Common myeloid progenitor, CD34-positive (primary cell): ENCODE measurements at regions not wholly inside any gene's neighbourhood (a gene's known extent, or its start where the extent isn't known, plus 50 kb on each side); places are given as distances from the start of the nearest gene placed in this dataset.

Experiments used
- CTCF ChIA-PET: fragments of 350-600 bp; sonication (Branson Sonifier 250); formaldehyde crosslinking; loops from one replicate; lab custom pipeline; 2021; ENCODE audit warnings: antibody characterized with exemption; lab: Charles Lee
- POLR2A ChIA-PET: fragments of 350-600 bp; sonication (Branson Sonifier 250); formaldehyde crosslinking; loops from one replicate; lab custom pipeline; 2021; ENCODE audit warnings: antibody characterized with exemption; lab: Charles Lee
- DNase-seq, 3 donors: peaks; one replicate each; pipeline versions ENCODE4 v3.0.0 to v3.0.0-alpha.2; 2013
- H3K27ac ChIP-seq, 2 experiments: 1 replicate in 1 of 2; 2 replicates in 1 of 2; pipeline ENCODE4 v1.7.0; 2013; ENCODE audit warnings: inconsistent platforms in 2 of 2, low read length in 2 of 2, mild to moderate bottlenecking in 2 of 2, low read depth in 1 of 2, moderate library complexity in 1 of 2; ENCODE audit not compliant: severe bottlenecking in 2 of 2, insufficient read depth in 1 of 2, poor library complexity in 1 of 2
- H3K27me3 ChIP-seq, 5 experiments: replicated peaks in 2 of 5; 1 replicate in 3 of 5; 2 replicates in 2 of 5; pipeline versions ENCODE4 v1.6.1 to v1.7.0; 2013; ENCODE audit warnings: low read length in 4 of 5, mild to moderate bottlenecking in 2 of 5, moderate library complexity in 2 of 5, inconsistent platforms in 1 of 5; ENCODE audit not compliant: insufficient read depth in 5 of 5, control insufficient read depth in 4 of 5
- H3K36me3 ChIP-seq, 4 experiments: 1 replicate in 2 of 4; 2 replicates in 2 of 4; pipeline versions ENCODE4 v1.6.1 to v1.7.0; 2013; ENCODE audit warnings: low read length in 3 of 4, control low read depth in 1 of 4, mild to moderate bottlenecking in 1 of 4; ENCODE audit not compliant: control insufficient read depth in 4 of 4, insufficient read depth in 4 of 4
- H3K4me1 ChIP-seq, 4 experiments: 1 replicate in 3 of 4; 2 replicates in 1 of 4; pipeline versions ENCODE4 v1.6.1 to v1.7.1; 2013; ENCODE audit warnings: low read length in 3 of 4, mild to moderate bottlenecking in 3 of 4, control low read depth in 1 of 4, inconsistent platforms in 1 of 4, moderate library complexity in 1 of 4; ENCODE audit not compliant: control insufficient read depth in 4 of 4, insufficient read depth in 4 of 4; ENCODE audit errors: control extremely low read depth in 1 of 4
- H3K4me3 ChIP-seq, 7 experiments: 1 replicate in 4 of 7; 2 replicates in 3 of 7; pipeline versions ENCODE4 v1.5.1 to v1.7.0; 2013; ENCODE audit warnings: mild to moderate bottlenecking in 7 of 7, low read length in 6 of 7, moderate library complexity in 6 of 7, inconsistent platforms in 2 of 7, low read depth in 2 of 7, control low read depth in 1 of 7; ENCODE audit not compliant: insufficient read depth in 4 of 7, control insufficient read depth in 1 of 7; ENCODE audit errors: extremely low read depth in 1 of 7
- H3K9me3 ChIP-seq, 5 experiments: 1 replicate in 4 of 5; 2 replicates in 1 of 5; pipeline versions ENCODE4 v1.6.1 to v1.7.1; 2013; ENCODE audit warnings: low read length in 4 of 5, mild to moderate bottlenecking in 2 of 5, inconsistent platforms in 1 of 5, low read depth in 1 of 5, moderate library complexity in 1 of 5; ENCODE audit not compliant: control insufficient read depth in 4 of 5, insufficient read depth in 2 of 5; ENCODE audit errors: control extremely low read depth in 1 of 5
- WGBS: methylation state at CpG from one replicate; pipeline ENCODE4 v1.1.5; 2013; ENCODE audit not compliant: insufficient coverage; 5-methylcytosine and 5-hydroxymethylcytosine counted together

DNA sequence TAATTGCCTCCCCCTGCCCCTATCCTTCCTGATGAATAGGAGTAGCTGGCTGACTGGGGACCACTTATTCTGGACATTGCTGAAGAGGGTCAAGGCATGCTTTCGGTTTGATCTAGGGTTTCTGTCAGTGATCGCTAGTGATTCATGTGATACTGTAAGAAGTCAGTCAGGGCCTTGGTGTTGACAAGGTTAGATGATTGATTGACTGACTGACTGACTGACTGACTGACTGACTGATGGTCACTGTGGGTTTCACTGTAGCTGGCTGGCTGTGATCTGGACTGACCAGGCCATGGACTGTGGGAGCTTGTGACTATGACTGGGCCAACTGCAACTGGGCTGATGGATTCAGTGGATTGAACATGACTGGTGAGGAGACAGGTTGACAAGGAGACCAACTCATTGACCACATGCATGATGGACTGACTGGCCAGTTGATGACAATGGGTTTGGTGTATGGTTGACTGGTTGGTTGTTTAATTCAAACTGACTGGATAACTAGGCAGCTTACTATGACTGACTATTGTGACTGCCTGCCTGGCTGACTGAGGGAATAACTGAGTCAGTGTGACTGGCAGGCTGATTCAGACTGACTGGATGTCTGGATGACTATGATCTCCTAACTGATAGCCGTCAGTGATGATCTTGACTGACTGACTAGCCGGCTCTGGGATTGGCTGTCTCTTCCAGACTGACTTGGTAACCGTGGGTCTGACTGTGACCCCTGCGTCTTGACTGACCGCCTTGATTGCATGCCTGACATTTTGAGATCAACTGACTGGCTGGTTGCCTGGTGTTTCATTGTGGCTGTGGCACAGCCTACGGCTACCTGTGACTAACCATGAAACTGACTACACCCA, 509.9 kb downstream of the SHQ1 start:
- Histone ChIP-seq H3K27ac (no peak overlapping the region), H3K4me3 (no peak overlapping the region), H3K27me3 (no peaks in the 10 kb centered on the region), H3K4me1 (peaks cover 0 to 23% (median 15%) of the 10 kb centered on the region in 4 experiments), H3K9me3 (no peaks in the 10 kb centered on the region), H3K36me3 (no peaks in the 10 kb centered on the region)
- no peak for DNase-seq
- WGBS = 96% methylated on average over 8 of the region's 8 CpGs
- ChIA-PET POLR2A (interaction anchor here (1.0 kb wide), 1 partner anchor 10 kb away, joined by 3 read pairs; no protein-coding TSS in a partner anchor), CTCF (interaction anchor here (1.1 kb wide), 1 partner anchor 10 kb away, joined by 4 read pairs; no protein-coding TSS in a partner anchor)

DNA sequence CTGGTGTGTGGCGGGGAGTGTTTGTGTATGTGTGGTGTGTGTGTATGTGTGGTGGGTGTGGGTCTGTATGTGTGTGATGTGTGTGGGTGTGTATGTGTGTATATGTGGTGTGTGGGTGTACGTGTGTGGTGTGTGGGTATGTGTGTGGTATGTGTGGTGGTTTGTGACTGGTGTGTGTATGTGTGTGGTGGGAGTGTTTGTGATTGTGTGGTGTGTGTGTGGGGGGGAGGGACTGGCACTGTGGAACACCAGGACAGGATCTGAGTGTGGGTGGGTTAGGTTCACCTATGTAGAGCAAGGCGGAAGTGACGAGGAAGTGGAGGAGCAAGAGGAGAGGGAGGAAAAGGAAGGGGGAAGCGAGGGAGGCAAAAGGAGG, 510.8 kb downstream of the SHQ1 start:
- H3K27me3 ChIP-seq = no peaks in the 10 kb centered on the region
- peaks cover 0 to 16% (median 12%) of the 10 kb centered on the region in 4 experiments for H3K4me1 ChIP-seq
- CTCF ChIA-PET = interaction anchor here (0.9 to 1.7 kb wide), 2 partner anchors 8 to 36 kb away, joined by 3 to 6 read pairs; no protein-coding TSS in a partner anchor

DNA sequence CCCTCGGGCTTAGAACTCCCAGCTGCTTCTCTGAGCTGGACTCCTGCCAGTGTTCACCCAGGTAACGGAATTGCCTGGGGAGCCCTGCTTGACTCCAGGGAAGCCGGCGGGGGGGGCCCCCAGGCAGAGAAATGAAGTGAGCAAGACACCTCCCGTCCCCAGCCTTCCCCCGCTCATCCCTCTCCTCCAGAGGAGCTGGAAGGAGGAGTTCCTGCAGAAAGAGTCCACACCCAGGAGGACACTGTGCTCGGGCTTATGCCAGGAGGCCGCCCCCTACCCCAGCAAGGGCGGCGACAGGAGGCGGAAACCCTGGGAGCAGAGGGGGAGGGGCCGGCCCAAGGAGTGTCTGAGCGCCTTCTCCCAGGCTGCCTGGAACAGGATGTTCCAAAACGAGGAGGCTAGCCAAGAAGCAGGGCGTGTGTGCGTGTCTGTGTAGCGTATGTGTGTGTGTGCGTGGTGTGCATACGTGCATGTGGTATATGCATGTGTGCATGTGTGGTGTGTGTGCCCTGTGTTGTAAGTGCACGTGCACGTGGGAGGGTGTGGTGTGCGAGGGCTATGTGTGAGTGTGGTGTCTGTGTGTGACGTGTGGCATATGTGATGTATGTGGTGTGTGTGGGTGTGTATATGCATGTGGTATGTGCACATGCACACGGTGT, 511.3 kb downstream of the SHQ1 start:
- no peaks in the 10 kb centered on the region for H3K36me3 ChIP-seq
- no peaks in the 10 kb centered on the region for H3K27me3 ChIP-seq
- POLR2A ChIA-PET = no interaction called here
- CTCF ChIA-PET = interaction anchor here (0.9 to 1.7 kb wide), 3 partner anchors 8 to 36 kb away, joined by 3 to 6 read pairs (median 5); no protein-coding TSS in a partner anchor
- peak in 1 of 3 donors; percentile 63 for DNase-seq
- H3K4me3 ChIP-seq = peak overlapping the region in 1 of 7 experiments; percentile 20
- H3K4me1 ChIP-seq = peaks cover 0 to 14% (median 10%) of the 10 kb centered on the region in 4 experiments
- H3K9me3 ChIP-seq = no peaks in the 10 kb centered on the region
- no peak overlapping the region for H3K27ac ChIP-seq
- WGBS = 77% methylated on average over 20 of the region's 24 CpGs

More for the DNA sequence above, 510.8 kb downstream of the SHQ1 start:
- no peak overlapping the region for H3K27ac ChIP-seq
- H3K36me3 ChIP-seq = no peaks in the 10 kb centered on the region
- POLR2A ChIA-PET = no interaction called here
- H3K4me3 ChIP-seq = no peak overlapping the region
- DNase-seq = no peak
- no peaks in the 10 kb centered on the region for H3K9me3 ChIP-seq
- 100% methylated on average over 1 of the region's 5 CpGs for WGBS

DNA sequence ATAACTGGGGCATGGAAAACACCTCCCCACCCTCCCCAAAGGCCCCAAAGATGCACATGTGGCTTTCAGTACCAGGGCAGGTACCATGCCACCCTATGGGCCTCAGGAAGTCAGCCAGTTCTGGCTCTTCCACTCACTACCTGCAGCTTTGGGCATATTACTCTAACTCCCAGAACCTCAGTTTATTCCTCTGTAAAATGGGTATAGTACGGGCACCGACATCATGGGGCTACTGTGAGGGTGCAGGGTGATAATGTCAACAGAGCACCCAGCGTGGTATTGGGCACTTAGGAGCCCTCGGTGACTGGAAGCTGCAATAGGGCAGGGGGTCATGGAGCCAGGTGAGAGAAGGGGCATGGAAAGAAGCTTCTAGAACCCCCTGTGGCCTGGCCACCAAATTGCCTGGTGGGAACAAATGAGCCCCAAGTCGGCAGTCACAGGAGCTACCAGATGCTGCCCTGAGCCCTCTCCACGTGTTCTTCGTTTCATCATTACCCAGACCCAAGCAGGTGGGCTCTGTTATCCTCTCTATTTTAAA, 512.1 kb downstream of the SHQ1 start:
- ChIA-PET CTCF (interaction anchor here (0.9 to 1.7 kb wide), 4 partner anchors 9 to 35 kb away, joined by 3 to 6 read pairs (median 4); no protein-coding TSS in a partner anchor), POLR2A (no interaction called here)
- H3K36me3 ChIP-seq = no peaks in the 10 kb centered on the region
- H3K27ac ChIP-seq = no peak overlapping the region
- H3K4me3 ChIP-seq = no peak overlapping the region
- peaks cover 0 to 16% (median 13%) of the 10 kb centered on the region in 4 experiments for H3K4me1 ChIP-seq
- no peak for DNase-seq
- 95% methylated on average over 6 of the region's 7 CpGs for WGBS
- H3K9me3 ChIP-seq = no peaks in the 10 kb centered on the region
- no peaks in the 10 kb centered on the region for H3K27me3 ChIP-seq

DNA sequence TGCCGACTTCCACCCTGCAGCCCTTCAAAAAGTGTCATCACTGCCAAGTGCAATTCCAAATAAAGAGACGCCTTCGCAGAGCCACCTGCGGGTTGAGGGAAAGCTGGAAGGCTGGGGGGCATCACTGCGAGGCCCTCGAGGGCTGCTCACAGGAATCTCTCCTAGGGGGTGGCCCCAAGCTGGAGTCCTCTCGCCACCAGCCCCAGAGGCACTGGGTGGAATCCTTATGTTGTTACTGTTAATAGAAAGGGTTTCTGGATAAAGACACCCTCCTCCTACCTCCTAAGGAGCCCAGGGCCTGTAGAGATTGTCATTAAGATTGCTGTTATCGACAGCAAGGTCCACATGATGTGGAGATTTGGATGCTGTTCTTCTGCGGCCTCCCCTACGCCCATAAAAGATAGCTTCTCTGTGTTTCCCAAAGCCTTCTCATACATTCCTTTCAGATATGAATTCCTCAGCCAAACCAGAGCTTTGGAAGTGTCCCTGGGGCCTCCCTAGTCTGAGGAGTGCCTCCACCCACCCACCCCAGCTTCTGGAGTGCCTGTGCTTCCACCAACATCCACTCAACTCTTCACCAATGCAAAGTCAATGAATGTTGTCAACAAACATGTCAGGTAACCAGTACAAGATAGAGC, 512.7 kb downstream of the SHQ1 start:
- ChIA-PET POLR2A (no interaction called here), CTCF (interaction anchor here (1.2 to 2.0 kb wide), 5 partner anchors 9 to 26 kb away, joined by 3 to 6 read pairs (median 5); no protein-coding TSS in a partner anchor)
- no peaks in the 10 kb centered on the region for H3K9me3 ChIP-seq
- no peak overlapping the region for H3K4me3 ChIP-seq
- H3K4me1 ChIP-seq = peaks cover 0 to 21% (median 15%) of the 10 kb centered on the region in 4 experiments
- H3K36me3 ChIP-seq = no peaks in the 10 kb centered on the region
- no peak overlapping the region for H3K27ac ChIP-seq
- no peaks in the 10 kb centered on the region for H3K27me3 ChIP-seq
- WGBS = 97% methylated on average over 9 of the region's 10 CpGs
- DNase-seq = no peak

DNA sequence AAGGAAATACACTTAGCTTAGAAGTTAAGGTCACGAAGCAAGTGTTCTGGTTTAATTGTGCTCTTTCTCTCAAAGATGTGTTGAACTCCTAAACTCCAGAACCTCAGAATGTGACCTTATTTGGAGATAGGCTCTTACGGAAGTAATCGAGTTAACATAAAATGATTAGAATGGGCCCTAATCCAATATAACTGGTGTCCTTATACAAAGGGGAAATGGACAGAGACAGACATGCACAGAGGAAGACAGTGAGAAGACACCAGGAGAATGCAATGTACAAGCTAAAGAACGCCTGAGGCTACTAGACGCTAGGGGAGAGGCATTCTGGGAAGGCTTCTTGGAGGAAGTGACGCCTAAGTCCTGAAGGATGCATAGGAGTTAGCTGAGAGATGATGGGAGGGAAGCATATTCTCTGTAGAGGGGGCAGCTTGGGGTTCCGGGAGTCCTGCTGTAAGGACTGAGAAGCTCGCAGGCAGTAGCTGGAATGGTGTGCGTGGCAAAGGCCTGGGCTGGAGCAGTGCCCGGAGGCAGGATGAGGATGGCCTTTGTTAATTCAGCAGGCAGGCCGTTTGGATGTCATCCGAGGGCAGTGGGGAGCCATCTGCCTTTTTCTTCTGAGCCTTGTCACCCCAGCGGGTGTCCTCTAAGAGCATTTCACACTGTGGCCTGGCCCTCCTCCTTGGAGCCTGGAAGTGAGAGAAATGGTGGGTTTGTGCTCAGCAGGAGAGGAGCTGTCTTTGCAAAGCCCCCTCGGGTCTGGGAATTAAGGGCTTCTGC, 513.4 kb downstream of the SHQ1 start:
- Histone ChIP-seq H3K27me3 (no peaks in the 10 kb centered on the region), H3K9me3 (no peaks in the 10 kb centered on the region), H3K27ac (no peak overlapping the region), H3K4me1 (peaks cover under 1 to 26% (median 20%) of the 10 kb centered on the region in 4 experiments), H3K36me3 (no peaks in the 10 kb centered on the region), H3K4me3 (no peak overlapping the region)
- ChIA-PET POLR2A (interaction anchor here (0.6 kb wide), 1 partner anchor 491 kb away, joined by 3 read pairs; no protein-coding TSS in a partner anchor), CTCF (interaction anchor here (1.2 to 2.0 kb wide), 5 partner anchors 9 to 46 kb away, joined by 3 to 5 read pairs (median 3); no protein-coding TSS in a partner anchor)
- 99% methylated on average over 14 of the region's 14 CpGs for WGBS
- no peak for DNase-seq
